ENCODE measurements at regions not wholly inside any gene's neighbourhood (a gene's known extent, or its start where the extent isn't known, plus 50 kb on each side); places are given as distances from the start of the nearest gene placed in this dataset.

GRCh38 chr1:219415915-219416314 lies 197.0 kb downstream of the ZC3H11B start:
- intact Hi-C loops (cut with DNase I, micrococcal nuclease): loop anchor here (1.0 kb wide), 1 partner anchor 1086 kb away; no protein-coding TSS in a partner anchor
- ChIA-PET POLR2A (no interaction called here), CTCF (no interaction called here)
- no peak for DNase-seq
- Mint-ChIP-seq H3K4me3 (no peak overlapping the region), H3K36me3 (ENCODE audit: low read depth) (no peaks in the 10 kb centered on the region), H3K27me3 (no peaks in the 10 kb centered on the region), H3K9me3 (no peaks in the 10 kb centered on the region), H3K4me1 (ENCODE audit: low read depth) (no peaks in the 10 kb centered on the region), H3K27ac (no peak overlapping the region)
- no peak overlapping the region for H3K27ac ChIP-seq (ENCODE audit: low read depth in 1 of 2, low read length in 2 of 2)
- no peaks in the 10 kb centered on the region for H3K4me1 ChIP-seq (ENCODE audit: insufficient read depth, low read length)
- no peak overlapping the region for H3K4me3 ChIP-seq (ENCODE audit: low read length)
- no peak for ATAC-seq (ENCODE audit: poor library complexity)
- TF ChIP-seq CTCF (IDR thresholded peaks at IDR 0.05): no peak
- H3K36me3 ChIP-seq (ENCODE audit: insufficient read depth, low read length): no peaks in the 10 kb centered on the region
- H3K9me3 ChIP-seq (ENCODE audit: control insufficient read depth in 1 of 2, insufficient read depth in 1 of 2, low read length in 2 of 2): no peaks in the 10 kb centered on the region
- H3K27me3 ChIP-seq (ENCODE audit: control insufficient read depth in 1 of 2, insufficient read depth in 2 of 2, low read length in 2 of 2): no peaks in the 10 kb centered on the region

- intact Hi-C loops (cut with DNase I, micrococcal nuclease): no loop called here
- POLR2A ChIA-PET: no interaction called here
- TF ChIP-seq CTCF (IDR thresholded peaks at IDR 0.05): no peak
- no peak overlapping the region for H3K27ac Mint-ChIP-seq
- H3K27me3 Mint-ChIP-seq: no peaks in the 10 kb centered on the region
- no peak overlapping the region for H3K4me3 Mint-ChIP-seq
- Histone ChIP-seq H3K36me3 (ENCODE audit: insufficient read depth, low read length) (no peaks in the 10 kb centered on the region), H3K4me3 (ENCODE audit: low read length) (no peak overlapping the region), H3K27me3 (ENCODE audit: control insufficient read depth in 1 of 2, insufficient read depth in 2 of 2, low read length in 2 of 2) (no peaks in the 10 kb centered on the region), H3K9me3 (ENCODE audit: control insufficient read depth in 1 of 2, insufficient read depth in 1 of 2, low read length in 2 of 2) (no peaks in the 10 kb centered on the region), H3K27ac (ENCODE audit: low read depth in 1 of 2, low read length in 2 of 2) (no peak overlapping the region), H3K4me1 (ENCODE audit: insufficient read depth, low read length) (no peaks in the 10 kb centered on the region)
- DNase-seq (no peak), ATAC-seq (ENCODE audit: poor library complexity) (no peak)
- H3K4me1 Mint-ChIP-seq (ENCODE audit: low read depth): no peaks in the 10 kb centered on the region
- CTCF ChIA-PET: no interaction called here
- H3K36me3 Mint-ChIP-seq (ENCODE audit: low read depth): no peaks in the 10 kb centered on the region
- H3K9me3 Mint-ChIP-seq: no peaks in the 10 kb centered on the region
Measured at GRCh38 chr1:219415433-219415832, 197.5 kb downstream of the ZC3H11B start.

GRCh38 chr1:219414250-219414649 lies 198.7 kb downstream of the ZC3H11B start:
- ChIA-PET POLR2A (no interaction called here), CTCF (no interaction called here)
- ATAC-seq (ENCODE audit: poor library complexity) (no peak), DNase-seq (no peak)
- no peaks in the 10 kb centered on the region for H3K9me3 ChIP-seq (ENCODE audit: control insufficient read depth in 1 of 2, insufficient read depth in 1 of 2, low read length in 2 of 2)
- H3K27ac Mint-ChIP-seq: no peak overlapping the region
- no peak overlapping the region for H3K4me3 Mint-ChIP-seq
- no peaks in the 10 kb centered on the region for H3K27me3 Mint-ChIP-seq
- TF ChIP-seq CTCF (IDR thresholded peaks at IDR 0.05): no peak
- intact Hi-C loops (cut with DNase I, micrococcal nuclease): no loop called here
- H3K36me3 ChIP-seq (ENCODE audit: insufficient read depth, low read length): no peaks in the 10 kb centered on the region
- H3K27ac ChIP-seq (ENCODE audit: low read depth in 1 of 2, low read length in 2 of 2): no peak overlapping the region
- no peak overlapping the region for H3K4me3 ChIP-seq (ENCODE audit: low read length)
- no peaks in the 10 kb centered on the region for H3K36me3 Mint-ChIP-seq (ENCODE audit: low read depth)
- H3K4me1 ChIP-seq (ENCODE audit: insufficient read depth, low read length): no peaks in the 10 kb centered on the region
- no peaks in the 10 kb centered on the region for H3K27me3 ChIP-seq (ENCODE audit: control insufficient read depth in 1 of 2, insufficient read depth in 2 of 2, low read length in 2 of 2)
- no peaks in the 10 kb centered on the region for H3K9me3 Mint-ChIP-seq
- no peaks in the 10 kb centered on the region for H3K4me1 Mint-ChIP-seq (ENCODE audit: low read depth)
